OCI-LY7 (cell line): ENCODE measurements at regions not wholly inside any gene's neighbourhood (a gene's known extent, or its start where the extent isn't known, plus 50 kb on each side); places are given as distances from the start of the nearest gene placed in this dataset.

Experiments
- BruUV-seq: library from RNA; stranded (reverse); fragments of 400-500 nt; replicated peaks from 2 replicates; lab custom pipeline; 2021; lab: Mats Ljungman, UMichigan
- CTCF ChIA-PET: fragments of 300-600 bp; sonication (Branson Sonifier 250); formaldehyde crosslinking; loops from one replicate; lab custom pipeline; 2022; ENCODE audit warnings: antibody characterized with exemption; ENCODE audit not compliant: unreplicated experiment; lab: Charles Lee
- POLR2A ChIA-PET: fragments of 300-600 bp; sonication (Branson Sonifier 250); formaldehyde crosslinking; loops from one replicate; lab custom pipeline; 2022; ENCODE audit warnings: antibody characterized with exemption; lab: Charles Lee
- DNase-seq: peaks from one replicate; pipeline ENCODE4 v3.0.0-alpha.2; 2015; ENCODE audit warnings: low spot score
- H2AFZ ChIP-seq: fragments of 200-600 bp; sonication (generic), shearing (Covaris generic); 2 replicates; pipeline ENCODE4 v1.6.1; 2014; ENCODE audit warnings: mild to moderate bottlenecking, antibody characterized with exemption, low read length, moderate library complexity
- H3K27ac ChIP-seq: fragments of 200-600 bp; sonication (generic); 2 replicates; pipeline ENCODE4 v1.5.1; 2014; ENCODE audit warnings: mixed run types, low read depth, mild to moderate bottlenecking, moderate library complexity, low read length, inconsistent platforms; ENCODE audit not compliant: poor library complexity, severe bottlenecking
- H3K36me3 ChIP-seq: fragments of 200-600 bp; sonication (generic); 2 replicates; pipeline ENCODE4 v1.6.1; 2014; ENCODE audit warnings: mild to moderate bottlenecking, antibody characterized with exemption, low read length, moderate library complexity, mixed read lengths; ENCODE audit not compliant: insufficient read depth
- H3K4me1 ChIP-seq: fragments of 200-600 bp; sonication (generic); 2 replicates; pipeline ENCODE4 v1.5.1; 2014; ENCODE audit warnings: mild to moderate bottlenecking, low read length; ENCODE audit not compliant: insufficient read depth, poor library complexity, severe bottlenecking
- H3K4me2 ChIP-seq: fragments of 200-600 bp; sonication (generic); 2 replicates; pipeline ENCODE4 v1.6.1; 2014; ENCODE audit warnings: mild to moderate bottlenecking, low read length
- H3K4me3 ChIP-seq: fragments of 200-600 bp; sonication (generic); 2 replicates; pipeline ENCODE4 v1.5.1; 2014; ENCODE audit warnings: mild to moderate bottlenecking, low read depth, low read length; ENCODE audit not compliant: poor library complexity, severe bottlenecking
- H3K79me2 ChIP-seq: fragments of 200-600 bp; sonication (generic); 2 replicates; pipeline ENCODE4 v1.6.1; 2016; ENCODE audit warnings: low read depth, mild to moderate bottlenecking, low read length, moderate library complexity, mixed read lengths; ENCODE audit not compliant: insufficient read depth
- H3K9me2 ChIP-seq: fragments of 200-600 bp; sonication (generic); 2 replicates; pipeline ENCODE4 v1.6.1; 2016; ENCODE audit warnings: mild to moderate bottlenecking, low read length, mixed read lengths; ENCODE audit not compliant: insufficient read depth
- H3K9me3 ChIP-seq: fragments of 200-600 bp; sonication (generic); 2 replicates; pipeline ENCODE4 v1.6.1; 2014; ENCODE audit warnings: mild to moderate bottlenecking, mixed run types, low read length, mixed read lengths
- H4K20me1 ChIP-seq: fragments of 200-600 bp; sonication (generic); 2 replicates; pipeline ENCODE4 v1.6.1; 2014; ENCODE audit warnings: mild to moderate bottlenecking, antibody characterized with exemption, low read length, moderate library complexity, mixed read lengths; ENCODE audit not compliant: insufficient read depth
- CTCF ChIP-seq: fragments of 200-600 bp; sonication (generic); conservative IDR thresholded peaks from 2 replicates; pipeline ENCODE4 v1.5.1; 2014; ENCODE audit warnings: mild to moderate bottlenecking, antibody characterized with exemption, low read length, moderate library complexity, mixed read lengths
- EZH2phosphoT487 ChIP-seq: fragments of 200-600 bp; sonication (generic); IDR thresholded peaks from 2 replicates; pipeline ENCODE4 v1.6.1; 2018; ENCODE audit warnings: low read depth, borderline replicate concordance, mild to moderate bottlenecking, mixed run types, antibody characterized with exemption, low read length, moderate library complexity, mixed read lengths
- intact Hi-C: fragments of 100-400 bp; cut with micrococcal nuclease; formaldehyde crosslinking; loops from one replicate; pipeline ENCODE4 v1.10.0; 2022; ENCODE audit not compliant: unreplicated experiment

DNA sequence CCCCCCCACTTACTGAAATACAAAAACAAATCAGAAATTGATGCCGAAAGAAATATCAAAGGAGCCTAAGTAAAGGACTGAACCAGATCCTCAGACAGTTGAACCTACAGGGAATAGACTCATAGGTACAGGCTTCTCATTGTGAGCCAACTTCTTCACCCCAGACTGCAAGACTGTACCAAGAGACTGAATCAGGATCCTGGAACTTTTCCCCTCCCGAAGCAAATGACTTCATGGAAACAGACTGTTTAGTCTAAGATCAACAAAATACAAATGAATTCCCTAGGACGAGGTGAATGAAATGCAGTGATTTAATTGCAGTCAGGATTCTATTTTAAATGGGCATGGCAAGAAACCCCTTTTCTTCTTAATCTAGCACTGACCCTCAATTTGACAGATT lies 53.6 kb upstream of the RNF152 start:
- H3K27ac ChIP-seq = no peak overlapping the region
- no peaks in the 10 kb centered on the region for H3K9me3 ChIP-seq
- ChIA-PET POLR2A (no interaction called here), CTCF (no interaction called here)
- H3K79me2 ChIP-seq = no peaks in the 10 kb centered on the region
- H4K20me1 ChIP-seq = no peaks in the 10 kb centered on the region
- H3K4me3 ChIP-seq = no peak overlapping the region
- DNase-seq = no peak
- no peaks in the 10 kb centered on the region for H3K36me3 ChIP-seq
- no peaks in the 10 kb centered on the region for H3K4me1 ChIP-seq
- intact Hi-C loops = no loop called here
- no peak overlapping the region for H3K4me2 ChIP-seq
- no TSS peak for BruUV-seq
- H2AFZ ChIP-seq = no peak overlapping the region
- H3K9me2 ChIP-seq = no peaks in the 10 kb centered on the region
- TF ChIP-seq EZH2phosphoT487 (no peak), CTCF (no peak)

DNA sequence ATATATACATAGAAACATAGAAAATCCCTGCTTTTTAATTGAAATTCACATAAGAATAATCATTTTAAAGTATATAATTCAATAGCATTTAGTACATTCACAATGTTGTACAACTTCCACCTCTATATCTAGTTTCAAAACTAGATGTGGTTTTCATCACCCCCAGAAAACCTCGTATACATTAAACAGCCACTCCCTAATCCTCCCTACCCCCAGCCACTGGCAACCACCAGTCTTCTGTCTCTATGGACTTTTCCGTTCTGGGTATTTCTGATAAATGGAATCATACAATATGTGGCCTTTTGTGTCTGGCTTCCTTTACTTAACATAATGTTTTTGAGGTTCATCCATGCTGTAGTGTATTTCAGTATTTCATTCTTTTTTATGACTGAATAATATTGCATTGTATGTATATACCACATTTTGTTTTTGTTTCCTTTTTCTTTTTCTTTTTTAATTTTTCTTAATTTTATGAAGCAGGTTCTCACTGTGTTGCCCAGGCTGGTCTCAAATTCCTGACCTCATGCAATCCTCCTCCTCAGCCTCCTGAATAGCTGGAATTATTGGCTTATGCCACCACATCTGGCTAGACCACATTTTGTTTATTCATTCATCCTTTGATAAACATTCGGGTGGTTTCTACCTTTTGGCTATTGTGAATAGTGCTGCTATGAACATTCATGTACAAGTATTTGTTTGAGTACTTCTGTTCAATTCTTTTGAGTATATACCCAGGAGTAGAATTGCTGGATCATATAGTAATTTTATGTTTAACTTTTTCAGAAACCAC lies 50.6 kb upstream of the RNF152 start:
- Histone ChIP-seq H3K9me2 (no peaks in the 10 kb centered on the region), H3K36me3 (no peaks in the 10 kb centered on the region), H3K4me3 (no peak overlapping the region), H3K4me1 (no peaks in the 10 kb centered on the region), H3K27ac (no peak overlapping the region), H3K79me2 (no peaks in the 10 kb centered on the region), H2AFZ (no peak overlapping the region), H3K4me2 (no peak overlapping the region), H3K9me3 (no peaks in the 10 kb centered on the region), H4K20me1 (no peaks in the 10 kb centered on the region)
- BruUV-seq = no TSS peak
- POLR2A ChIA-PET = no interaction called here
- TF ChIP-seq CTCF (no peak), EZH2phosphoT487 (no peak)
- DNase-seq = no peak
- intact Hi-C loops = no loop called here
- CTCF ChIA-PET = no interaction called here
